ENCODE measurements at regions not wholly inside any gene's neighbourhood (a gene's known extent, or its start where the extent isn't known, plus 50 kb on each side); places are given as distances from the start of the nearest gene placed in this dataset.

- TF ChIP-seq TAF1 (IDR thresholded peaks at IDR 0.05; ENCODE audit: low read depth, low read length) (no peak), SPI1 (IDR thresholded peaks at IDR 0.05; ENCODE audit: low read depth, low read length) (no peak), POLR2AphosphoS5 (IDR thresholded peaks at IDR 0.05; ENCODE audit: low read depth, low read length) (no peak), POU2F2 (IDR thresholded peaks at IDR 0.05; ENCODE audit: low read depth, low read length) (no peak), PAX5 (IDR thresholded peaks at IDR 0.05; ENCODE audit: insufficient read depth, low read length, severe bottlenecking) (no peak), POLR2A (IDR thresholded peaks at IDR 0.05; ENCODE audit: low read depth, low read length) (no peak)
- no peak for FAIRE-seq
- DNase-seq (ENCODE audit: insufficient read length, low spot score), result no peak
Measured at GRCh38 chr13:59236944-59237343, 926.8 kb downstream of the DIAPH3 start.

- no peak for DNase-seq (ENCODE audit: insufficient read length, low spot score)
- TF ChIP-seq PAX5 (IDR thresholded peaks at IDR 0.05; ENCODE audit: insufficient read depth, low read length, severe bottlenecking) (no peak), POLR2AphosphoS5 (IDR thresholded peaks at IDR 0.05; ENCODE audit: low read depth, low read length) (no peak), TAF1 (IDR thresholded peaks at IDR 0.05; ENCODE audit: low read depth, low read length) (no peak), SPI1 (IDR thresholded peaks at IDR 0.05; ENCODE audit: low read depth, low read length) (no peak)
- FAIRE-seq, result no peak
Measured at GRCh38 chr13:59247171-59247570, 916.6 kb downstream of the DIAPH3 start.

GRCh38 chr13:59250336-59251189 is 913.2 kb downstream of the DIAPH3 start:
- FAIRE-seq (no peak), DNase-seq (ENCODE audit: insufficient read length, low spot score) (no peak)
- TF ChIP-seq POLR2A (IDR thresholded peaks at IDR 0.05; ENCODE audit: low read depth, low read length) (no peak), SPI1 (IDR thresholded peaks at IDR 0.05; ENCODE audit: low read depth, low read length) (no peak), PAX5 (IDR thresholded peaks at IDR 0.05; ENCODE audit: insufficient read depth, low read length, severe bottlenecking) (no peak), POLR2AphosphoS5 (IDR thresholded peaks at IDR 0.05; ENCODE audit: low read depth, low read length) (no peak), TAF1 (IDR thresholded peaks at IDR 0.05; ENCODE audit: low read depth, low read length) (no peak), POU2F2 (IDR thresholded peaks at IDR 0.05; ENCODE audit: low read depth, low read length) (no peak)

GRCh38 chr13:59259165-59260000 is 904.3 kb downstream of the DIAPH3 start:
- DNase-seq (ENCODE audit: insufficient read length, low spot score) (no peak), FAIRE-seq (no peak)
- TF ChIP-seq POU2F2 (IDR thresholded peaks at IDR 0.05; ENCODE audit: low read depth, low read length), result no peak
- TF ChIP-seq POLR2A (IDR thresholded peaks at IDR 0.05; ENCODE audit: low read depth, low read length), result no peak
- no peak for TF ChIP-seq TAF1 (IDR thresholded peaks at IDR 0.05; ENCODE audit: low read depth, low read length)
- TF ChIP-seq PAX5 (IDR thresholded peaks at IDR 0.05; ENCODE audit: insufficient read depth, low read length, severe bottlenecking), result no peak
- no peak for TF ChIP-seq SPI1 (IDR thresholded peaks at IDR 0.05; ENCODE audit: low read depth, low read length)
- TF ChIP-seq POLR2AphosphoS5 (IDR thresholded peaks at IDR 0.05; ENCODE audit: low read depth, low read length), result no peak

- no peak for TF ChIP-seq POLR2A (IDR thresholded peaks at IDR 0.05; ENCODE audit: low read depth, low read length)
- TF ChIP-seq SPI1 (IDR thresholded peaks at IDR 0.05; ENCODE audit: low read depth, low read length), result no peak
- TF ChIP-seq POLR2AphosphoS5 (IDR thresholded peaks at IDR 0.05; ENCODE audit: low read depth, low read length), result no peak
- TF ChIP-seq POU2F2 (IDR thresholded peaks at IDR 0.05; ENCODE audit: low read depth, low read length), result no peak
- no peak for TF ChIP-seq TAF1 (IDR thresholded peaks at IDR 0.05; ENCODE audit: low read depth, low read length)
- TF ChIP-seq PAX5 (IDR thresholded peaks at IDR 0.05; ENCODE audit: insufficient read depth, low read length, severe bottlenecking), result no peak
- FAIRE-seq (no peak), DNase-seq (ENCODE audit: insufficient read length, low spot score) (no peak)
Measured at GRCh38 chr13:59261928-59262488, 901.7 kb downstream of the DIAPH3 start.

GRCh38 chr13:59263531-59263930 is 900.2 kb downstream of the DIAPH3 start:
- DNase-seq (ENCODE audit: insufficient read length, low spot score), result no peak
- no peak for FAIRE-seq
- TF ChIP-seq SPI1 (IDR thresholded peaks at IDR 0.05; ENCODE audit: low read depth, low read length) (no peak), POU2F2 (IDR thresholded peaks at IDR 0.05; ENCODE audit: low read depth, low read length) (no peak), POLR2A (IDR thresholded peaks at IDR 0.05; ENCODE audit: low read depth, low read length) (no peak), PAX5 (IDR thresholded peaks at IDR 0.05; ENCODE audit: insufficient read depth, low read length, severe bottlenecking) (no peak), POLR2AphosphoS5 (IDR thresholded peaks at IDR 0.05; ENCODE audit: low read depth, low read length) (no peak), TAF1 (IDR thresholded peaks at IDR 0.05; ENCODE audit: low read depth, low read length) (no peak)

- DNase-seq (ENCODE audit: insufficient read length, low spot score) (no peak), FAIRE-seq (no peak)
- no peak for TF ChIP-seq POLR2A (IDR thresholded peaks at IDR 0.05; ENCODE audit: low read depth, low read length)
- TF ChIP-seq SPI1 (IDR thresholded peaks at IDR 0.05; ENCODE audit: low read depth, low read length), result no peak
- no peak for TF ChIP-seq TAF1 (IDR thresholded peaks at IDR 0.05; ENCODE audit: low read depth, low read length)
- TF ChIP-seq PAX5 (IDR thresholded peaks at IDR 0.05; ENCODE audit: insufficient read depth, low read length, severe bottlenecking), result no peak
- no peak for TF ChIP-seq POLR2AphosphoS5 (IDR thresholded peaks at IDR 0.05; ENCODE audit: low read depth, low read length)
- TF ChIP-seq POU2F2 (IDR thresholded peaks at IDR 0.05; ENCODE audit: low read depth, low read length), result no peak
Measured at GRCh38 chr13:59266478-59267063, 897.2 kb downstream of the DIAPH3 start.

GRCh38 chr13:59269476-59269875 is 894.3 kb downstream of the DIAPH3 start:
- FAIRE-seq, result no peak
- no peak for DNase-seq (ENCODE audit: insufficient read length, low spot score)
- TF ChIP-seq POU2F2 (IDR thresholded peaks at IDR 0.05; ENCODE audit: low read depth, low read length) (no peak), TAF1 (IDR thresholded peaks at IDR 0.05; ENCODE audit: low read depth, low read length) (no peak), SPI1 (IDR thresholded peaks at IDR 0.05; ENCODE audit: low read depth, low read length) (no peak), PAX5 (IDR thresholded peaks at IDR 0.05; ENCODE audit: insufficient read depth, low read length, severe bottlenecking) (no peak), POLR2AphosphoS5 (IDR thresholded peaks at IDR 0.05; ENCODE audit: low read depth, low read length) (no peak), POLR2A (IDR thresholded peaks at IDR 0.05; ENCODE audit: low read depth, low read length) (no peak)

Measured in GM12891 (cell line).